ENCODE measurements at regions not wholly inside any gene's neighbourhood (a gene's known extent, or its start where the extent isn't known, plus 50 kb on each side); places are given as distances from the start of the nearest gene placed in this dataset.

GRCh38 chr5:106882035-106882434, 788.7 kb downstream of the EFNA5 start:
- intact Hi-C loops (cut with micrococcal nuclease; ENCODE audit: unreplicated experiment) = no loop called here
- no peak for TF ChIP-seq EZH2 (IDR thresholded peaks at IDR 0.05; ENCODE audit: borderline replicate concordance, low read depth, low read length, poor library complexity, severe bottlenecking)
- TF ChIP-seq, protein P1, sequence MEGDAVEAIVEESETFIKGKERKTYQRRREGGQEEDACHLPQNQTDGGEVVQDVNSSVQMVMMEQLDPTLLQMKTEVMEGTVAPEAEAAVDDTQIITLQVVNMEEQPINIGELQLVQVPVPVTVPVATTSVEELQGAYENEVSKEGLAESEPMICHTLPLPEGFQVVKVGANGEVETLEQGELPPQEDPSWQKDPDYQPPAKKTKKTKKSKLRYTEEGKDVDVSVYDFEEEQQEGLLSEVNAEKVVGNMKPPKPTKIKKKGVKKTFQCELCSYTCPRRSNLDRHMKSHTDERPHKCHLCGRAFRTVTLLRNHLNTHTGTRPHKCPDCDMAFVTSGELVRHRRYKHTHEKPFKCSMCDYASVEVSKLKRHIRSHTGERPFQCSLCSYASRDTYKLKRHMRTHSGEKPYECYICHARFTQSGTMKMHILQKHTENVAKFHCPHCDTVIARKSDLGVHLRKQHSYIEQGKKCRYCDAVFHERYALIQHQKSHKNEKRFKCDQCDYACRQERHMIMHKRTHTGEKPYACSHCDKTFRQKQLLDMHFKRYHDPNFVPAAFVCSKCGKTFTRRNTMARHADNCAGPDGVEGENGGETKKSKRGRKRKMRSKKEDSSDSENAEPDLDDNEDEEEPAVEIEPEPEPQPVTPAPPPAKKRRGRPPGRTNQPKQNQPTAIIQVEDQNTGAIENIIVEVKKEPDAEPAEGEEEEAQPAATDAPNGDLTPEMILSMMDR (conservative IDR thresholded peaks at IDR 0.05; ENCODE audit: low read depth, low read length) = no peak

GRCh38 chr5:106880656-106881055, 790.1 kb downstream of the EFNA5 start:
- ChIA-PET CTCF (interaction anchor here (0.7 kb wide), 1 partner anchor 370 kb away, joined by 8 read pairs; no protein-coding TSS in a partner anchor), POLR2A (ENCODE audit: low non-redundant PET) (no interaction called here)
- DNase-seq (ENCODE audit: low spot score) = no peak
- H3K36me3 ChIP-seq (ENCODE audit: insufficient read depth, low read length, poor library complexity, severe bottlenecking) = no peaks in the 10 kb centered on the region
- peaks cover 9% of the 10 kb centered on the region for H3K9me3 ChIP-seq (ENCODE audit: low read depth, low read length, poor library complexity, severe bottlenecking)
- TF ChIP-seq EZH2 (IDR thresholded peaks at IDR 0.05; ENCODE audit: borderline replicate concordance, low read depth, low read length, poor library complexity, severe bottlenecking) = no peak
- TF ChIP-seq, protein P1 (conservative IDR thresholded peaks at IDR 0.05; ENCODE audit: low read depth, low read length) = no peak
- H3K27ac ChIP-seq (ENCODE audit: low read depth, low read length, poor library complexity, severe bottlenecking) = no peak overlapping the region
- peaks cover 9% of the 10 kb centered on the region for H3K4me1 ChIP-seq (ENCODE audit: insufficient read depth, low read length, poor library complexity, severe bottlenecking)
- no peaks in the 10 kb centered on the region for H3K27me3 ChIP-seq (replicated peaks; ENCODE audit: insufficient read depth, low read depth, low read length, poor library complexity)
- no peak overlapping the region for H3K4me3 ChIP-seq (ENCODE audit: low read depth, low read length, poor library complexity, severe bottlenecking)
- BruUV-seq (replicated peaks) = no TSS peak
- intact Hi-C loops (cut with micrococcal nuclease; ENCODE audit: unreplicated experiment) = no loop called here

More at GRCh38 chr5:106882035-106882434, 788.7 kb downstream of the EFNA5 start:
- Histone ChIP-seq H3K27me3 (replicated peaks; ENCODE audit: insufficient read depth, low read depth, low read length, poor library complexity) (no peaks in the 10 kb centered on the region), H3K4me3 (ENCODE audit: low read depth, low read length, poor library complexity, severe bottlenecking) (no peak overlapping the region), H3K4me1 (ENCODE audit: insufficient read depth, low read length, poor library complexity, severe bottlenecking) (peaks cover 9% of the 10 kb centered on the region), H3K36me3 (ENCODE audit: insufficient read depth, low read length, poor library complexity, severe bottlenecking) (no peaks in the 10 kb centered on the region), H3K9me3 (ENCODE audit: low read depth, low read length, poor library complexity, severe bottlenecking) (peaks cover under 1% of the 10 kb centered on the region), H3K27ac (ENCODE audit: low read depth, low read length, poor library complexity, severe bottlenecking) (no peak overlapping the region)
- peak; percentile 22 for DNase-seq (ENCODE audit: low spot score)
- no TSS peak for BruUV-seq (replicated peaks)
- ChIA-PET CTCF (no interaction called here), POLR2A (ENCODE audit: low non-redundant PET) (interaction anchor here (0.7 kb wide), 1 partner anchor 924 kb away, joined by 3 read pairs; no protein-coding TSS in a partner anchor)

DNA sequence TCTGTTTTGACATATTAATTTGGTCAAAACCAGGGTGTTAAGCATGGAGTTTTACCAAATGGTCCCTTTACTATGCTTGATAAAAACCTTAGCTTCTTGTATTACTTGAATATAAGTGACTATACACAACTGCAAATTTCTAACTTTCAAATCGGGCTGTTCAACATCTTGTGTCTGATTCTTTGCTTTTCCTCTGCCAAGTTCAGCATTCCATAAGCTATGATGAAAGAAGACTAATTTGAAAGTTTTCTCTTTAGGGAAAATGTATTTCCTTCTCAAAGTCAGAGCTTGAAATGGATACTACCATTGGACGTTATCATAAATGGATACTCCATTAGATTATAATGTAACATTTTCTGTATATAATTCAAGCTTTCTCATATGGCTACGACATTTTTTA, 792.9 kb downstream of the EFNA5 start:
- Histone ChIP-seq H3K4me1 (ENCODE audit: insufficient read depth, low read length, poor library complexity, severe bottlenecking) (peaks cover 9% of the 10 kb centered on the region), H3K27me3 (replicated peaks; ENCODE audit: insufficient read depth, low read depth, low read length, poor library complexity) (no peaks in the 10 kb centered on the region), H3K27ac (ENCODE audit: low read depth, low read length, poor library complexity, severe bottlenecking) (no peak overlapping the region), H3K4me3 (ENCODE audit: low read depth, low read length, poor library complexity, severe bottlenecking) (no peak overlapping the region), H3K9me3 (ENCODE audit: low read depth, low read length, poor library complexity, severe bottlenecking) (peaks cover 9% of the 10 kb centered on the region), H3K36me3 (ENCODE audit: insufficient read depth, low read length, poor library complexity, severe bottlenecking) (no peaks in the 10 kb centered on the region)
- no peak for DNase-seq (ENCODE audit: low spot score)
- POLR2A ChIA-PET (ENCODE audit: low non-redundant PET) = no interaction called here
- intact Hi-C loops (cut with micrococcal nuclease; ENCODE audit: unreplicated experiment) = loop anchor here (10.0 kb wide), 1 partner anchor 123 kb away; no protein-coding TSS in a partner anchor
- TF ChIP-seq EZH2 (IDR thresholded peaks at IDR 0.05; ENCODE audit: borderline replicate concordance, low read depth, low read length, poor library complexity, severe bottlenecking) = no peak
- TF ChIP-seq, protein P1 (conservative IDR thresholded peaks at IDR 0.05; ENCODE audit: low read depth, low read length) = no peak
- CTCF ChIA-PET = no interaction called here
- BruUV-seq (replicated peaks) = no TSS peak

All from A673 (cell line).